ENCODE measurements at regions not wholly inside any gene's neighbourhood (a gene's known extent, or its start where the extent isn't known, plus 50 kb on each side); places are given as distances from the start of the nearest gene placed in this dataset.

DNA sequence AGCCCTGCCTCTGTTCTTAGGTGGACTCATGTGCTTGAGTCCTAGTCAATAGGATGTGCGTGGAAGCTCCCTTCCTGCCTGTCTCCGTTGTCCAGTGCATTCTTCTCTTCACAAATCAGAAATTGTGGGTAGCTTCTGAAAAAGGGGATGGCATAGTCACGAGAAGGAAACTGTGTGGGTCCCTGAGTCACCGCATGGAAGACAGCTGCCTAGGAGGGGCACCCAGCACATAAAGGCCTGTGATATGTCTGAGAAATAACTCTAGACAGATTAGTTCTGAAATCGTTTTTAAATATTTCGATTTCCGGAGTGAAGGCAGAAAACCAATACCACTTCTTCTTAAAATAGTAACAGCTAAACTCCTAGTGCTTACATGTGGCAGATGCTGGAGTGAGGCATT is 974.4 kb downstream of the BCL11B start:
- DNase-seq (ENCODE audit: extremely low read depth, insufficient read length), result no peak
- H3K27me3 ChIP-seq (replicated peaks; ENCODE audit: control insufficient read depth, insufficient read depth, low read length), result no peaks in the 10 kb centered on the region
- no peak overlapping the region for H3K4me3 ChIP-seq (replicated peaks; ENCODE audit: low read depth, low read length)
- H3K36me3 ChIP-seq (ENCODE audit: control insufficient read depth, insufficient read depth, low read length), result no peaks in the 10 kb centered on the region
- TF ChIP-seq, protein P1, sequence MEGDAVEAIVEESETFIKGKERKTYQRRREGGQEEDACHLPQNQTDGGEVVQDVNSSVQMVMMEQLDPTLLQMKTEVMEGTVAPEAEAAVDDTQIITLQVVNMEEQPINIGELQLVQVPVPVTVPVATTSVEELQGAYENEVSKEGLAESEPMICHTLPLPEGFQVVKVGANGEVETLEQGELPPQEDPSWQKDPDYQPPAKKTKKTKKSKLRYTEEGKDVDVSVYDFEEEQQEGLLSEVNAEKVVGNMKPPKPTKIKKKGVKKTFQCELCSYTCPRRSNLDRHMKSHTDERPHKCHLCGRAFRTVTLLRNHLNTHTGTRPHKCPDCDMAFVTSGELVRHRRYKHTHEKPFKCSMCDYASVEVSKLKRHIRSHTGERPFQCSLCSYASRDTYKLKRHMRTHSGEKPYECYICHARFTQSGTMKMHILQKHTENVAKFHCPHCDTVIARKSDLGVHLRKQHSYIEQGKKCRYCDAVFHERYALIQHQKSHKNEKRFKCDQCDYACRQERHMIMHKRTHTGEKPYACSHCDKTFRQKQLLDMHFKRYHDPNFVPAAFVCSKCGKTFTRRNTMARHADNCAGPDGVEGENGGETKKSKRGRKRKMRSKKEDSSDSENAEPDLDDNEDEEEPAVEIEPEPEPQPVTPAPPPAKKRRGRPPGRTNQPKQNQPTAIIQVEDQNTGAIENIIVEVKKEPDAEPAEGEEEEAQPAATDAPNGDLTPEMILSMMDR (IDR thresholded peaks at IDR 0.05; ENCODE audit: insufficient read depth, low read length, poor library complexity, severe bottlenecking), result no peak

DNA sequence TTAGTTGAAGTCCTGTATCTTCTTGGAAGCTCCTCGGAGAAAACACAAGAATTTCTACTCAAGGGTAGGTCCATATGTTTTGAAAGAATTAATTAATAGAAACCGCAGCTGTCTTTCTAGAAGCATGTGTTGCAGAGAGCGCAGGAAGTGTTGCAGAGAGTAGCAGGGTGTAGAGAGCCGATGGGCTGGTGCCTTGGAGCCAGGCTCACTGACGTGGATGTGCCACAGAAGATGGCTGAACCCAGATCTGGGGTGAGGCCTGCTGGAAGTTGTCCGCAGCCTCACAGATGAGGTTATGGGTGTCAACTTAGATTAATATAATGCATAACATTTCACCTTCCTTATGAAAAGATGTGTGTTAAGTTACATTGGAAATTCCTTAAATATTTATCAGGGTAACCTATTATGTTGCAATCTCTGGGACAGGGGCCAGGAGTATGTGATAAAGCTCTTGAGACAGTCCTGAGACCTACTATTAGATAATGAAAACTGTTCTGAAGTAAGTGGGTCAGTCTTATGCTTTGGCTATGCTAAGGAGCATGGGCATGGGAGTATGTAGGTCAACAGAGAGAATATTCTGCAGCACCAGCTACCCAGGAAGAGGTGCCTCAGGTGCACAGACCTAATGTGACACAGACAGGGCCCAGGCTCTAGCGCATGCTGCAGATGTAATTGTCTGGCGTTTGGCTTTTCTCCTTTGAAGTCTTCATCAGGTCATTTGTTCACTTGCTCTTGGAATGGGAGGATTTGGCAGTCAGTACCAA is 973.3 kb downstream of the BCL11B start:
- H3K4me3 ChIP-seq (replicated peaks; ENCODE audit: low read depth, low read length), result no peak overlapping the region
- no peak for DNase-seq (ENCODE audit: extremely low read depth, insufficient read length)
- TF ChIP-seq, protein P1 (IDR thresholded peaks at IDR 0.05; ENCODE audit: insufficient read depth, low read length, poor library complexity, severe bottlenecking), result no peak
- no peaks in the 10 kb centered on the region for H3K27me3 ChIP-seq (replicated peaks; ENCODE audit: control insufficient read depth, insufficient read depth, low read length)
- no peaks in the 10 kb centered on the region for H3K36me3 ChIP-seq (ENCODE audit: control insufficient read depth, insufficient read depth, low read length)

DNA sequence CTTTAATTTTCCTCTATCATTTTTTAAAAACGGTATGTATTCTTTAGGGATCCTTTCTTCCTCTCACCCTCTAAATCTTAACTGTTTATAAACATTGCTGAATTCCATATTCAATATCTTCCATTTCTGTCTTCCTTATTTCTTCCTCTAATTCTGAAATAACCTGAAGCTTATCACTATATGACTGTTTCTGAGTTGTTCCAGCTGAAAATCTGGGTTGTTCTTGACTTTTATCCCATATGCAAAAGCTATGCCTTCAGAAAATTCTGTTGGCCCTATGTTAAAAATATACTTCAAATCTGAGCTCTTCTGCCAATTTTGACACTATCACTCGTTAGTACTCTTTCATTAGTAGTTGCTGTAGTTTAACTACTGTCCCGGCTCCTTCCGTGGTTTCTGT is 970.3 kb downstream of the BCL11B start:
- no peak overlapping the region for H3K4me3 ChIP-seq (replicated peaks; ENCODE audit: low read depth, low read length)
- DNase-seq (ENCODE audit: extremely low read depth, insufficient read length), result no peak
- TF ChIP-seq, protein P1 (IDR thresholded peaks at IDR 0.05; ENCODE audit: insufficient read depth, low read length, poor library complexity, severe bottlenecking), result no peak
- H3K36me3 ChIP-seq (ENCODE audit: control insufficient read depth, insufficient read depth, low read length), result no peaks in the 10 kb centered on the region
- no peaks in the 10 kb centered on the region for H3K27me3 ChIP-seq (replicated peaks; ENCODE audit: control insufficient read depth, insufficient read depth, low read length)

DNA sequence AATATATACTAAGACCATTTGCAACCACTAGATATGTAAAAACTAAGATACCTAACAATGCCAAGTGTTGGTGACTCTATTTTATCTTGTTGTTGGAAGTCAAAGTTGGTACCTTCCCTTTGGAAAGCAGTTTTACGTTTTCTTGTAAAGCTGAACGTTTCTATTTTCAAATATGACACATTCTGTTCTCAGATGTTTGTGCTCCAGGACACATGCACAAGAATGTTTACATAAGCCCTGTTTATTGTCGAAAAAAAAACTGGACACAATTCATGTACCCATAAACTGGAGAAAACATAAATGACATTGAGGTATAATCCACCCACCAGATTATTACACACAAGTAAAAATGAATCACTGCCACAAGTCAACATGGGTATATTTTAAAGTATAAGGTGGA is 967.4 kb downstream of the BCL11B start:
- Histone ChIP-seq H3K36me3 (ENCODE audit: control insufficient read depth, insufficient read depth, low read length) (no peaks in the 10 kb centered on the region), H3K27me3 (replicated peaks; ENCODE audit: control insufficient read depth, insufficient read depth, low read length) (no peaks in the 10 kb centered on the region), H3K4me3 (replicated peaks; ENCODE audit: low read depth, low read length) (no peak overlapping the region)
- TF ChIP-seq, protein P1 (IDR thresholded peaks at IDR 0.05; ENCODE audit: insufficient read depth, low read length, poor library complexity, severe bottlenecking), result no peak
- no peak for DNase-seq (ENCODE audit: extremely low read depth, insufficient read length)

DNA sequence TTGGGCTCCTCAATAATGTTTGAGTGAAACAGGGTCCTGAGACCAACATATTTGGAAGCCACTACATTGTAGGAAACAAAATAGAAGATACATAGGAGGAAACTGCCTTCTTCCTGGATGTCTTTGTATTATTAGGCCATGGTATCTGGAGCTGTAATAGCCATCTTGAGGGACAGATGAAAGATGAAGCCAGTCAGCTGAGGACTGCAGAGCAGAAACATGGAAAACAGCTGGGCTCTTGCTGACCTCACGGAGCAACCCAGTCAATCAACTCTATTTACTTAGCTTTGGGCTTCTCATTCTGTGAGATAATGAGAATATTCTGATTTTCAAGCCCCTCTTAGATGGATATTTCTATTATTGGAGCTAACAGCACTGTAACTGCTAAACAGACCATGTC is 962.4 kb downstream of the BCL11B start:
- TF ChIP-seq, protein P1 (IDR thresholded peaks at IDR 0.05; ENCODE audit: insufficient read depth, low read length, poor library complexity, severe bottlenecking), result no peak
- Histone ChIP-seq H3K4me3 (replicated peaks; ENCODE audit: low read depth, low read length) (no peak overlapping the region), H3K27me3 (replicated peaks; ENCODE audit: control insufficient read depth, insufficient read depth, low read length) (no peaks in the 10 kb centered on the region), H3K36me3 (ENCODE audit: control insufficient read depth, insufficient read depth, low read length) (no peaks in the 10 kb centered on the region)
- DNase-seq (ENCODE audit: extremely low read depth, insufficient read length), result no peak

DNA sequence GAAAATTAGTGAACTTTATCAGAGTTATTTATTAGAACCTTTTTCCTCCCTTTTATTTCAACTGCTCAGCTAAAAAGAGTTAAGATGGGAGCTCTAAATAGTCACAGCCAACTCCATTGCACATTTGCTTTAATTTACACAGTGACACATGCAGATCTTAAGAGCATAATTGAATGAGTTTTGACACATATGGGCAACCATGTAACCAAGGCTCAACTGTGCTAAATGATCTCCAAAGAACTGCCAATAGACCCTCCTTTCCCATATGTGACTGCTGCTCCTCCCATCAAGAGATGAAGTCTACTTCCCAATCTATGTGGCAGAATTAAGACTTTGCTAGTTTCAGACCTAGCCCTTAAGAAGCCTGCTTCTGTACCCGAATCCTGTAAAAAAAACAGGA is 960.0 kb downstream of the BCL11B start:
- Histone ChIP-seq H3K36me3 (ENCODE audit: control insufficient read depth, insufficient read depth, low read length) (no peaks in the 10 kb centered on the region), H3K27me3 (replicated peaks; ENCODE audit: control insufficient read depth, insufficient read depth, low read length) (no peaks in the 10 kb centered on the region), H3K4me3 (replicated peaks; ENCODE audit: low read depth, low read length) (no peak overlapping the region)
- TF ChIP-seq, protein P1 (IDR thresholded peaks at IDR 0.05; ENCODE audit: insufficient read depth, low read length, poor library complexity, severe bottlenecking), result no peak
- DNase-seq (ENCODE audit: extremely low read depth, insufficient read length), result no peak

Measured in GM06990 (cell line).